ENCODE measurements at regions not wholly inside any gene's neighbourhood (a gene's known extent, or its start where the extent isn't known, plus 50 kb on each side); places are given as distances from the start of the nearest gene placed in this dataset.

DNA sequence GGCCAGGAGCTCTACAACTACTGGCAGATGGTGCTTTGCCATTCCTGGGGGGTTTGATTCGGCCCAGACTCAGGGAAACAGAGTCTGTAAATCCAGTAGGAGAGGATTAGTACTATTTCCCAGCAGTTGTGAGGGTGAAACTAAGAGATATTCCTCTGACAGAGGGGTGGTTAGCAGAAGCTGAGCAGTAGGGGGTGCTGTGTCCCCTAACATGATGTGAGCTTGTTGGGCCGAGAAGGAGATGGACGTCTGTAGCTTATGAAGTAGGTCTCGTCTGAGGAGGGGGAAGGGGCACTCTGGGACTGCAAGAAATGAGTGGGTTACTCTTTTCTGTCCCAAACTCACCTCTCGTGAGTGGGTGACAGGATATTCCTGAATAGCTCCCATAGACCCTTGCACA lies 179.2 kb upstream of the MBL2 start:
- no CpG with 5 or more reads among the region's 5 CpGs for WGBS (ENCODE audit: extremely low coverage, insufficient read length, low lambda C conversion rate)
- no peaks in the 10 kb centered on the region for H3K23me2 ChIP-seq (ENCODE audit: insufficient read length, low read depth, low read length, poor library complexity, severe bottlenecking)
- no peak overlapping the region for H2BK12ac ChIP-seq (ENCODE audit: insufficient read length, low read depth, low read length)
- no peak overlapping the region for H3K4ac ChIP-seq (ENCODE audit: low read depth, low read length)
- no peak overlapping the region for H4K91ac ChIP-seq (ENCODE audit: insufficient read length, low read depth, low read length)
- peak; percentile 82 for DNase-seq
- H3K79me2 ChIP-seq (ENCODE audit: insufficient read depth, low read length), result no peaks in the 10 kb centered on the region
- no peak overlapping the region for H3K23ac ChIP-seq (ENCODE audit: insufficient read length, low read depth, low read length)
- H3K27me3 ChIP-seq (ENCODE audit: insufficient read depth, low read length), result no peaks in the 10 kb centered on the region
- peaks cover 17 to 40% (median 26%) of the 10 kb centered on the region in 3 experiments for H3K36me3 Mint-ChIP-seq (ENCODE audit: insufficient read depth in 1 of 3, low read depth in 3 of 3)
- H3K18ac ChIP-seq (ENCODE audit: insufficient read length, low read depth, low read length), result no peak overlapping the region
- H3K4me1 ChIP-seq (ENCODE audit: insufficient read depth, low read length), result peaks cover 4% of the 10 kb centered on the region; the same call in 1 of the 2 replicates
- no peak overlapping the region for H2BK5ac ChIP-seq (ENCODE audit: insufficient read length, low read length)
- H2AK5ac ChIP-seq (ENCODE audit: insufficient read length, low read length), result no peak overlapping the region
- no peaks in the 10 kb centered on the region for H3K9me3 ChIP-seq (ENCODE audit: control insufficient read depth, low read depth, low read length)
- no peak overlapping the region for H3K4me2 ChIP-seq (ENCODE audit: insufficient read depth, insufficient read length, low read length)
- no peak overlapping the region for H3K27ac ChIP-seq (ENCODE audit: insufficient read length, low read depth, low read length)
- H4K8ac ChIP-seq (replicated peaks; ENCODE audit: insufficient read length, low read depth, low read length), result no peak overlapping the region
- no peaks in the 10 kb centered on the region for H3K79me1 ChIP-seq (ENCODE audit: insufficient read depth, low read depth, low read length, poor library complexity, severe bottlenecking)
- no peak overlapping the region for H2AFZ ChIP-seq (ENCODE audit: low read length)
- peaks cover 6 to 13% of the 10 kb centered on the region in 2 experiments for H3K9me3 Mint-ChIP-seq
- no peaks in the 10 kb centered on the region for H4K20me1 ChIP-seq (ENCODE audit: control insufficient read depth, insufficient read depth, insufficient read length)
- H2BK15ac ChIP-seq (ENCODE audit: low read depth, low read length), result no peak overlapping the region
- H3T11ph ChIP-seq (ENCODE audit: low read length), result no peak overlapping the region
- H3K4me3 Mint-ChIP-seq, result no peak overlapping the region
- no peak overlapping the region for H2BK20ac ChIP-seq (ENCODE audit: low read depth, low read length, poor library complexity, severe bottlenecking)
- H3K56ac ChIP-seq (ENCODE audit: insufficient read length, low read depth, low read length), result no peak overlapping the region
- no peak overlapping the region for H3K9ac ChIP-seq (ENCODE audit: extremely low read depth, insufficient read length, low read length)
- peaks cover 1% of the 10 kb centered on the region; the same call in 1 of the 2 replicates for H3K27me3 Mint-ChIP-seq (ENCODE audit: low read depth)
- H3K4me1 Mint-ChIP-seq, result peaks cover 15 to 28% of the 10 kb centered on the region in 2 experiments
- H3K27ac Mint-ChIP-seq, result peak overlapping the region in 2 of 3 experiments; percentile 40 to 88; a peak in 3 of 7 replicates
- H3K14ac ChIP-seq (ENCODE audit: insufficient read depth, low read length), result no peak overlapping the region
- peak; percentile 86 for TF ChIP-seq CTCF (conservative IDR thresholded peaks at IDR 0.05)
- no peak overlapping the region for H2BK120ac ChIP-seq (ENCODE audit: low read depth, low read length, poor library complexity, severe bottlenecking)
- H4K5ac ChIP-seq (ENCODE audit: insufficient read length, low read depth, low read length), result no peak overlapping the region
